Putamen (tissue), 1 donor: ENCODE measurements at regions not wholly inside any gene's neighbourhood (a gene's known extent, or its start where the extent isn't known, plus 50 kb on each side); places are given as distances from the start of the nearest gene placed in this dataset.
"Not testable (repeated sequence)": the region's sequence is repeated elsewhere in the genome, so short reads cannot be mapped to it uniquely, and the experiment has no call there.

Source experiments
- DNase-seq: peaks from one replicate; pipeline ENCODE4 v3.0.0-alpha.2; 2016; ENCODE audit warnings: low spot score

DNA sequence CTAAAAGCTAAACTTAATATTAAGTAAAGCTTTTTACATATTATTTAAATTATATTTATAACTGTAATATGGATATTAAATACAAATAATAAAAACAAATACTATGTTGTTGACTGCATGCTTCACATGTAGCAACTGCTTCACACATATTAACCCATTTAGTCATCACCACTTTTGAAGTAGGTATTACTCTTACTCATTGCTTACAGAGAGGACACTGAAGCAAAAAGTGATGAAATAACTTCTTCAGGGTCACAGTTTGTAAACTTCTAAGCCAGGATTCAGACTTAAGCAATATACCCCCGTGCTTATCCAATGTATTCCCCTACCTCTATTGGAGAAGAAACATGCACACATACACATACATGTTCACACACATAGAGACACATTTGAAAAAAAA lies 166.6 kb downstream of the DKK2 start:
- no peak for DNase-seq

DNA sequence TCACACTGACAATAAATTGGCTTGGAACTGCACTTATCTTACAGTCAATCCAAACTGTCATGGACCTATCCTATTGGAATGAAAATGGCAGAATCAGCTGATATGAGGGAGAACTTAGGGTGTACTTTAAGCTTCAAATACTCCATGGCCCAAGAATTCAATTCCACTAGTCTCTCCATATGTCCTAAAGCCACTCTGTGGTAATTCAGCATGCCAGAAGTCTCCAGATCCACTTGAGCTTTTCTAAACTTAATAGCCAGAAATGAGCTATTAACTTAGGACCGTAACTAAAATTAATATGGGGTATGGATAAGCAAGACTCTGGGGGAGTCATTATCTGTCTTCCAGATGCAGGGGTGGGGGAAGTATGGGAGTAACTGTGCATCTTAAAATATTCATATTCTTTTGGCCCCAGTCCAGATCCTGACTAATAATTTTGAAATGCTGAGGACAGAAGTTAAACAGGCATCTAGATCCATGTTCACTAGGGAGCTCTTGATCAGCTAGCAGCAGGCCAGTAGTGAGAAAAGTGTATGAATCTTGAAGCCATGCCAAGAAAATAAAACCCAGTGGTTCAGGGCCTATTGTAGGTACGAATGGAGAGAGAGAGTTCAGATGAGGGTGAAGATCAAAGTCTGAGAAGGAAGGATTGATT lies 167.6 kb downstream of the DKK2 start:
- no peak for DNase-seq

DNA sequence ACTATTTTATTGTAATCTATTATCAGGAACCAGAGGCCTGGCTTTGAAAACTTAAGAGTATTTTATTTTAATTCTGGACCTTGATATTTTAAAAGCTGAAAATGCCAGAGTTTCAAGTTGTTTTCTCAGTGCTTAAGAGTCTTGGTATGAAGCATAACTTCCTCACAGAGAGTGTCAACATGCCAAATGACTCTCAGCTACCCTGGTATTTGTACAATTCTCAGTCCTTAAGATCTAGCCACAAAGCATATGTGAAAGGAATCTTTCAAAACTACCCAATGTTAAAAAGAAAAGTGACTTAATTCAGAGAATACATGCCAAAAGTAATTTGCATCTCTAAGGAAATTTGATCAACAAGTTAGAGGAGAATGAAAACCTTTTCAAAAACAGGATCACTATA lies 171.9 kb downstream of the DKK2 start:
- no peak for DNase-seq

DNA sequence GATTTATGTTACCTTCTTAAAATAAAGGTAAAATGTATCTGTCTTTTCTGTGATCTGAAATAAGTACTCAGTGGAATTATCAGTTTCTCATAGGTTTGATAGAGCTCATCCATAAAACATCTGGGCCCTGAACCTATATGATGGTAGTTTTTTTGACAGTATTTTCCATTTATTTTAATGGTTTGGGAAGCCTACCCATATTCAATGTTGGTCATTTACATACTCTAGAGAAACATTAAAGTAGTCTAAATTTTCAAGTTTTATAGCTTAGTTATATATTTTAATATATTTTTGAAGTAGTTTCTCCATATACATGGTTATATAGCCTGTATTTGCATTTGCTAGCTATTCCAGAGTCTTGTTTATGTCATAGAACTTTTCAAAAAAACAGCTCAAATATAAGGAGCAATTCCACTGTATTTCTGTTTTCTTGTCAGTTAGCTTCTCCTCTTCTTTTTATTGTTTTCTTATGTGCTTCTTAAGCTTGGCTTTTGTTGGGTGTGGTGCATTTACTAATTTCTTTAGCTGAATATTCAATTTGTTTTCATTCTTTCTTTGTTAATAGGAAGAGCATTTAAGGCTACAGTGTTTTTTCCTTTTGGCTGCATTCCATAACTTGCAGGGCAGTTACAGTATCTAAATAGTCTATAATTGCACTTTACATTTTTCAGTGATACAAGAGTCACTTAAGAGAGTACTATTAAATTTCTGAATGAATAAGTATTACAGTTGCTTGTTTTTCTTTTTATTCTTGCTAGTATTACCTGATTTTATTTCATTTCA lies 181.4 kb downstream of the DKK2 start:
- DNase-seq, result no peak

DNA sequence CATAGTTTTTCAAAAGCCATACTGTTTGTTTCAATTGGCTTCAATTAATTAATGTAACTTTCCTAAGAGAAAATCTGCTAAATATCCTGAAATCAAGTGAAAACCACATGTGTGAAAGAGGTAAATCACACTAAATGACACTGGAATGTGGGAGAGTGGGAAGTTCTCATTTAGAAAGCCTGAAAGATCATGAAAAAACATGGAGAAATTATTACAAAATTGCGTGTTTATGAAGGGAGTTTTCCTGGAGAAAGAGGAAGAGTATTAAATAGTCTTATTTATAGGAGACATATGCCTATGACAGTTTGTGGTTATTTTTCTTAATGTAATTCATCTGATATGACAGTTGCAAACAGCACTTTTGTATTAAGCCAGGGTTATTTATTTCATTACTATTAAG lies 183.7 kb downstream of the DKK2 start:
- DNase-seq, result no peak

DNA sequence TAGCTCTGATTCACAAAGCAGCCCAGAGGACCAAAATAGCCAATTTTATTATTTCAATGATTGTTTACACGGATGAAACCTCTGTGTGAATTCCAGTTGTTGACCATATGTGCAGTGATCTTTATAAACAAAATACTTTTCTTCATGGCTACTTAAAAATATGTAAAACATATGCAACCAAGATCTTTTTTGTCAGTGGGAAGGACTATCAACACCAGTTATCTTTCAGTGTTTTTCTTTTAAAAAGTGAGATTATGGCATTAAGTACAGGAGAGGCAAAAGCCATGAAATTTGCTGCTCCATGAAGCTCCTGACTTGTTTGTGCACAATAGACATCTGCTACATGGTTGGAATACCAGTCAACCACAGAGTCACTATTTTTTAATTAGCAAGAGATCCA lies 184.4 kb downstream of the DKK2 start:
- DNase-seq, result no peak

DNA sequence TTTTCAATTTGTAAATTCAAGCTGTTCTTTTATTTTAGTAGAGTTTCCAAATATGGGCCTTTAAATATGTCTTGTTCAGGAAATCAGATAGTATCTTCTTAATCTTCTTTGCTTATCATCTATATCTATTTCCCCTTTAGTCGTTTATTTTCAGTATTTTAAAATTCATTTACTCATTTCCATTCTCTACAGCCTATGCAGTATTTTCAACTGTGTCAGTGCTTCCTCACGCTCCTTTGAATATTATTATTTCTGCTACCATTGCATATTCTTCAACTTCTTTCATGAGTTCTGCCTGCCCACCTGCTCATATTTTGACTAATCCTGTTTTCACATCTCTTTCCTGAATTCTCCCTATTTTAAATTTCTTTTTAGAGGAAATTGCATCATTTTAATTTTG lies 185.4 kb downstream of the DKK2 start:
- DNase-seq, result no peak

DNA sequence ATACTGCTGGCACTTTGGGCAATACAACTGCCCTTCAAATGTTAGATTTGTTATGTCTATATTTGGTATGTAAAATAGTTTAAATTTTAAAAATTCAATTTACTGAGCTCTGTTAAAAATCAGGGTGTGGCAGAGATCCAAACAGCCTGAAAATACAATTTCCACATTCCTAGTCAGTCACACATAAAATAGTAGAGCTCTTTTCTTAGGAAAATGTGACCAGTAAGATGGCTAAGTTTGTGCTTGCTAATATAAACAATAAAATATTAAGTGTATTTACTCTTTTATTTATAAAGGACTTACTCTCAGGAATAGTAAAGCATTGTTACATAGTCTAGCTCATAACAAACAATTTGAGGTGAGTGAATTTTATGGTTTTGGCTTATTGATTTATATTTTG lies 200.2 kb downstream of the DKK2 start:
- no peak for DNase-seq

DNA sequence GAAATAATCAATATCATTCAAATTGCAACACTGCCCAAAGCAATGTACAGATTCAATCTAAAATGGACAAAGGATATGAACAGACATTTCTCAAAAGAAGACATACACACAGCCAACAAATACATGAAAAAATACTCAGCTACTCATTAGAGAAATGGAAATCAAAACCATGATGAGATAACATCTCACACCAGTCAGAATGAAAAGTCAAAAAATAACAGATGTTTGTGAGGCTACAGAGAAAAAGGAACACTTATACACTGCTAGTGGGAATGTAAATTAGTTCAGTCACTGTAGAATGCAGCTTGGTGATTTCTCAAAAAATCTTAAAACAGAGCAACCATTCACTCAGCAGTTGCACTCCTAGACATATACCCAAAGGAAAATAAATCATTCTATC lies 205.2 kb downstream of the DKK2 start:
- no peak for DNase-seq

DNA sequence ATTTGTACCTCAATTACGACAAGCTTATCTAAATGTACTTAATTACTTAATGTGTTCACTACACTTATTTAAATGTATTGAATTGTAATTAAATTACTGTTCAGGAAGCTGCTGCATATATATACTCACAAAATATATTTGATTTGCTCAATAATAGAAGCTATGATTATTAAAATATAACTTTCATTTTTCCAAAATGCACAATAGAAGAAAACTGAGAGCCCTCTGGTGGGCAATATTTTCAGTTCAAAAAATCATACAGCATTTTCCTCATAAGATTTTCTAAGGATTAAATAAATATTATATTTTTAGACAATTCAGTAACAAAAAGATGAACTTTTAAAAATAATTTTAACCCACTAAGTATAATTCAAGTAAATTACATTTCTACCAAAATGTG lies 217.3 kb downstream of the DKK2 start:
- DNase-seq, result no peak

DNA sequence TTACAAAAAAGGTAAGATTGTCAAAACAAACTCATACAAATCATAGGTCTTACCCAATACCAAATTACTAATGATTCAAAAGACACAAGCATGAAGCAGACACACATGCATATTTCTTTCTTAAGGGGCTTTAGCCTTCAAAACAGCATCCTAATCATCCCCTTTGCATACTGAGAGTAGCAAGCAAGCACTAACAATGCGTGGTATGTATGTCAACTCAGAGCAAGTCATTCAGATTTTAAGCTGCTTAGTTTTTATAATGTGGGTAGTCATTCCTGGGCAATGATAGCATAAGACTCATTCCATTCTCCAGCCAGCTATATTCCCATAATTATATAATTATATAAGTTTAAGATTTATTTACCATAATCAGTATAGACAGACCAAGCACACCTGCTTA lies 219.6 kb downstream of the DKK2 start:
- DNase-seq, result peak; percentile 10

DNA sequence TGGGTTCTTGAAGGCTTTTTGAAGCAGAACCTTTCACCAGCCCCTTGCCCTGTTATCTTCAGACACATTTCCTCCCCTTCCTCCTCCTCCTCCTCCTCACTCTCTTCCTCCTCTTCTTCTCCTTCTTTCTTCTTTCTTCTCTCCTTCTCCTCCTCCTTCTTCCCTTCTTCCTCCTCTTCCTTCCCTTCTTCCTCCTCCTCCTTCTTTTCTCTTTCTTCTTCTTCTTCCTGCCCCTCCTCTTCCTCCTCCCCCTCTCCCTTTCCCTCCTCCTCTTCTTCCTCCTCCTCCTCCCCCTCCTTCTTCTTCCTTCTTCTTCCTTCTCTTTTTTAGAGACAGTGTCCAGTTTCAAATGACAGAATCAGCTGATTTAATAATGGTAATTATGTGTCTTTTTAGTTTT lies 226.0 kb downstream of the DKK2 start:
- no peak for DNase-seq

DNA sequence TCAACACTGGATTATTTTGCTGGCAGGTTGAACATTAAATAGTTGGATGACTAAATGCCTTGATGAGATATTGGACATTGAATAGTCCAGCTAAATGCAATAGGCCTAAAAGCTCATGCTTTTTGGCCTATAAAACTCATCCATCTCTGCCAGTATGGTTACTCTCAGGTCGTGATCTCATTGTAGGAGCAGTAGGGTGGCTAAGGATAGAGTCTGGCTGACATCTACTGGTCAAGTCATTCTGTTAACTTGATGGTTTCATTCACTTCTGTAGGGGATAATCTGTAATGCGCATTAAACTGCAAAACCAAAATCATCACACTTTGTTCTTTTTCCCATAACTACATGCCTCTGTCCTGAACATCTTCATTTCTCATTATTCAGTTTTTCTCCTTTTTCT lies 227.0 kb downstream of the DKK2 start:
- DNase-seq, result no peak

DNA sequence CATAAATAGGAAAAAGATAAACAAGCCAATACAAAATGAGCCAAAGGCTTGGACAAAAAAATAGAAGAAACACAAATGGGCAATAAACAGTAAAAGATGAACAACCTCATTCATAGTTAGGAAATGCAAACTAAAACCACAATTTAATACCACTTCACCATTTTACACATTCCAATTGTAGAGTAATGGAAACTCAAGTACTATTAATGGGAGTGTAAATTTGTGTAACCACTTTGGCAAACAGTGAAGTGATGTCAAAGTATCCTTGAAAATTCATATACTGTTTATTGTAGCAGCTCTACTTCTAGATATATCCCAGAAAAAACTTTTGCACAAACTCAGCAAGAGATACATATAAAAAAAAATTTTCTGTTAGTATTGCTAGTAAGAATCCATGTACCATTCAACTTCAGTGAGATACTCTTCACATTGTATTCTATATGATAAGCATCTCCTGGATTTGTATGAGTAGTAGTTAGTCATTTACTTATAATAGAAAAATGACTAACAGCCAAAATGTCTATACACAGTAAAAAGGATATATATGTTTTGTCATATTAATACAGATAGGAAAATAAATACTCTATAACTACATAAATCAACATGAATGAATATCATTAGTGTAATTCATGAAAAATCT lies 229.8 kb downstream of the DKK2 start:
- DNase-seq, result no peak

DNA sequence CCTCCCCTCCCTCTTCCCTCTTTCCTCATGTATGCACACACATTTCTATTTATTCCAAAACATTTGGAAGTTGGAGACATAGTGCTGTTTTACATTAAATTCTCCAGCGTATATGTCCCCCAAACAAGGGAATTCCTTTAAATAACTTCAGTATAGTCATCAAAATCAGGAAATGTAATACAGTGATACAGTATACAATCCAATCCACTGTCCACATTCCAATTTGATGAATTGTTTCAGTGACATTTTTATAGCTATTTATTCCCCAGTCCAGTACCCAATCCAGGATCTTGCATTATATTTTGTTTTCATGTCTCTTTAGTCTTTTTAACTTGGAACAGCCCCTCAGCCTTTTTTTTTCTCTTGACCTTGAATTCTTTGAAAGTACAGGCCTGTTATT lies 233.0 kb downstream of the DKK2 start:
- DNase-seq, result no peak

DNA sequence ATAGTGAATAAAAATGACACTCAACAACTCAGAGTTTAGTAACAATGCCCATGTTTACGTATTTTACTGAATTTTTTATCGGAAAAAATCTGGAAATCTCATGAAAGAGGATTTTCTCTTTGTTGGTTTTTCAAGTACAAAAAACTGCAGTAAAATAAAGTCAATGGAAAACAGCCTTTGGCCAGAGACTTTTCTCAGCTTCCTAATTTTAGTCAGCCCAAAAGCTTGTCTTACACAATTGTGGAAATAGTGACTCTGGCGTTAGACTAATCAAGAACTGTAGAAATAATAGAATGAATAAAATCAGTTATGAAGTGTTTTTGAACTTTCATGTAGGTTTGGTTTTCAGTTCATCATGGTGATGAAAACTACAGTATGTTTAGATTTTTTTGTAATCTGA lies 234.7 kb downstream of the DKK2 start:
- DNase-seq, result no peak

DNA sequence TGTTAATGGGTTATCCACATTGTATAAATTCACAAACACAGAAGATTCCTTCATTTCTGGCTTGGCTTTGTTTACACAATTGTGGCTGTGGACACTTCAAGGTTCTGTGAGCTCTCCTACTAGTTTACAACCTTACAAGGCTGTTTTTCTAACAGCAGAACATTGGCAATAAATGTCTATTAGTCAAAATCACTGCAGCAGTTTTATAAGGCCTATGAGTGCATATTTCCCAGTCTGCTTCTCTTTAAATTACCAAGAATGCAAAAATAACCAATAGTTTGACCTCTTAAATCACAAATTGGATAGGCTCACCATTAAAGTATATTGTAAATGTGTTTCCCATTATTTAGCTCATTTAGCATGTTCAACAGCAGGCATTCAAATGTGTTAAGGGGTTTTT lies 239.2 kb downstream of the DKK2 start:
- DNase-seq, result no peak

DNA sequence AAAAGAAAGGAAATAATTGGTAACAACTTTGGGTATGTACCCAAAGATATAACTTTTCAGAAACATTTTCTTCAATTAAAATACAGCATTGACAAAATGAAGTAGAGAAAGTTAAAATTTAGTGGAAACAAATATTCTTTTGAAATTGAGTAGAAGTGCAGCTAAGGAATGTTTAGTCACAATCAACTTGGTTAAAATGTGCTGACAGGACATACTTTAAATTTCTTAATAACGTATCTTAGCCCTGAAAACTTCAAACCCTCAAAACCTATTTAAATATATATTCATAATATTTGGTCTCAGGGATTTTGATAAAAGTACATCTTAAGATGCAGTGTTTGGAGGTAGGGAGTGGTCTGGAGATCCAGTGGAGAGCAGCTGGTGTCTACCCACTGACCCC lies 240.8 kb downstream of the DKK2 start:
- no peak for DNase-seq

DNA sequence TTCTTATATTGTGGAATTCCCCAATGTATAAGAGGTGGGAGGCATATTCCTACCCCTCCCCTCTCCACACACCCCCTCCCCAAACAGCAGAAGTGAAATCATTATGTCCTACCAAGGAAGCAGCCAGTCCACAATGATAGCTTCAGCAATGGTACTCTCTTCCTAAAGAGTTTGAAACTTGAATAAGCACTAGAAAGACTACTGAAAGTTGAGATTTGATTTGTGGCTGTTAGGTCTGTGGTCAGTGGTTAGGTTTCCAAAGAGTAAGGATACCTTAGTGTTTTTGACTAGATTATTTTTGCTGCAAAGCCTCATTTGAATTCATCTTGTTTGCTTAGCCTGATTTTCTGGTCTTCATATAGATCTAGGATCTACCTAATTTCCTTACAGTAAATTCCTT lies 242.2 kb downstream of the DKK2 start:
- DNase-seq, result no peak

DNA sequence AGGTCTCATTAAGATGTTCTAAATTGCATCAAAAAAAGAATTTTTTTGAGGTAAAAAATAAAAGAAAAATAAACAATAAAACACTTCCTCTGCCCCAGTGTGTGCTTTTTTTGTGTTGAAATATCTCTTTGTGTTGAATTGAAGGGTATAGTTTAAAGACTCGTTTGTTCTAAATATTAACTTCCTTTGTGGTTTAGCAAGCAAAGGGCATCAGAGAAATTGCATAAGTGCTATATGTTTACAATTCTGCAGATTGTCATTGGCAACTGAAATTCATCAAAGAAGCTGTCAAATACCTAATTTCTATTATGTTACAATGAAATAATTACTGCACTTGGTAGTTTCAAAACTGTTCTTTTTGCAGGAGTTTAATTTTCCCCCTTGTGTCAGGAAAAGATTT lies 260.5 kb downstream of the DKK2 start:
- no peak for DNase-seq

DNA sequence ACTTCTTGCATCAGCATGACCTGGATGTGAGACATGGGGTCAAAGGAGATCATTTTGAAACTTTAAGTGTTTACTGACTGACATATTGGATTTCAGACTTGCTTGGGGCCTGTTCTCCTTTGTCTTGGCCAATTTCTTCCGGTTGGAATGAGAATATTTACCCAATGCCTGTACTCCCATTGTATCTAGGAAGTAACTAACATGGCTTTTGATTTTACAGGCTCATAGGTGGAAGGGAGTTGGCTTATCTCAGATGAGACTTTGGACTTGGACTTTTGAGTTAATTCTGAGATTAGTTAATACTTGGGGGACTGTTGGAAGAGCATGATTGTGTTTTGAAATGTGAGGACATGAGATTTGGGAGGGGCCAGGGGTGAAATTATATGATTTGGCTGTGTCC lies 262.1 kb downstream of the DKK2 start:
- DNase-seq, result not testable (repeated sequence)

DNA sequence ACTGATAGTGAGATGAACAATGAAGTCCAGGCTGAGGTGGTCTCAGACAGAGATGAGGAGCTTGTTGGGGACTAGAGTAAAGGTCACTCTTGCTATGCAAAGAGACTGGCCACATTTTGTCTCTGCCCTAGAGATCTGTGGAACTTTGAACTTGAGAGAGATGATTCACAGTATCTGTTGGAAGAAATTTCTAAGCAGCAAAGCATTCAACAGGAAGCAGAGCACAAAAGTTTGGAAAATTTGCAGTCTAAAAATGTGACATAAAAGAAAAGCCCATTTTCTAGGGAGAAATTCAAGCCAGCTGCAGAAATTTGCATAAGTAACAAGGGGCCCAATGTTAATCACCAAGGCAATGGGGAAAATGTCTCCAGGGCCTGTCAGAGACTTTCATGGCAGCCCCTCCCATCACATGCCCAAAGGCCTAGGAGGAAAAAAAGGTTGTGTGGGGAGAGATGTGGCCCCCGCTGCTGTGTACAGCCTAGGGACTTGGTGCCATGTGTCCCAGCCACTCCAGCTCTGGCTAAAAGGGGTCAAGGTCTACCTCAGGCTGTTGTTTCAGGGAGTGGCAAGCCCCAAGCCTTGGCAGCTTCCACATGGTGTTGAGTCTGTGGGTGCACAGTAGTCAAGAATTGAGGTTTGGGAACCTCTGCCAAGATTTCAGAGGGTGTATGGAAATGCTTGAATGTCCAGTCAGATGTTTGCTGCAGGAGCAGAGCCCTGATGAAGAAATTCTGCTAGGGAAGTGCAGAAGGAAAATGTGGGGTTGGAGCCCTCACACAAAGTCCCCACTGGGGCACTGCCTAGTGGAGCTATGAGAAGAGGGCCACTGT lies 262.8 kb downstream of the DKK2 start:
- no peak for DNase-seq

DNA sequence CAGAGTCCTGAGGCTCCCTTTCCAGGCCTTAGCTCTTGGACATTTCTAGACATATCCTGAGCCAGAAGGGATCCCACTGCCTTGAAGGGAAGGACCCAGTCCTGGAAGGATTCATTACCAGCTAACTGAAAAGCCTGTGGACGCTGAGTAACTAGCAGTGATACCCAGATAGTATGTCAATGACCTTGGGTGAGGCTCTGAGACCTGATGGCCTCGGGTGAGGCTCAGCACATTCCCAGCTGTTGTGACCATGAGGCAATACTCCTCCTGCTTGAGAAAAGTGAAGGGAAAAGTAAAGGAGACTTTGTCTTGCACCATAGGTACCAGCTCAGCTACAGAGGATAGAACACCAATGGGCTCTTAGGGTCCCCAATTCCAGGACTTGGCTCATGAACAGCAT lies 268.1 kb downstream of the DKK2 start:
- no peak for DNase-seq
